ENCODE measurements at regions not wholly inside any gene's neighbourhood (a gene's known extent, or its start where the extent isn't known, plus 50 kb on each side); places are given as distances from the start of the nearest gene placed in this dataset.

GRCh38 chr1:193411714-193412113 lies 225.3 kb upstream of the B3GALT2 start:
- H3K4me1 ChIP-seq (ENCODE audit: insufficient read depth, low read length) = peaks cover 8% of the 10 kb centered on the region
- no peak overlapping the region for H2AFZ ChIP-seq (ENCODE audit: low read length)
- no peaks in the 10 kb centered on the region for H3K27me3 ChIP-seq (ENCODE audit: insufficient read depth, low read length)
- no peaks in the 10 kb centered on the region for H3K36me3 ChIP-seq (ENCODE audit: insufficient read depth, low read length)
- H3K27ac ChIP-seq (ENCODE audit: low read depth, low read length) = no peak overlapping the region
- no peak for DNase-seq (ENCODE audit: insufficient read length, low spot score, missing footprints)
- H4K20me1 ChIP-seq (ENCODE audit: insufficient read depth, low read length) = no peaks in the 10 kb centered on the region
- H3K4me2 ChIP-seq (ENCODE audit: insufficient read depth, low read length) = no peak overlapping the region
- H3K4me3 ChIP-seq (ENCODE audit: insufficient read depth, low read length) = no peak overlapping the region
- TF ChIP-seq CTCF (IDR thresholded peaks at IDR 0.05; ENCODE audit: extremely low read depth, low read depth, low read length) = no peak
- no peaks in the 10 kb centered on the region for H3K9me3 ChIP-seq (ENCODE audit: low read depth, low read length)
- no peaks in the 10 kb centered on the region for H3K79me2 ChIP-seq (ENCODE audit: insufficient read depth, low read length)

GRCh38 chr1:193411215-193411614 lies 224.8 kb upstream of the B3GALT2 start:
- no peak overlapping the region for H2AFZ ChIP-seq (ENCODE audit: low read length)
- H3K4me1 ChIP-seq (ENCODE audit: insufficient read depth, low read length) = peaks cover 8% of the 10 kb centered on the region

GRCh38 chr1:193408782-193409293 lies 222.4 kb upstream of the B3GALT2 start:
- Histone ChIP-seq H3K27me3 (ENCODE audit: insufficient read depth, low read length) (no peaks in the 10 kb centered on the region), H3K27ac (ENCODE audit: low read depth, low read length) (peak overlapping the region; percentile 26), H3K4me1 (ENCODE audit: insufficient read depth, low read length) (peaks cover 8% of the 10 kb centered on the region), H3K79me2 (ENCODE audit: insufficient read depth, low read length) (no peaks in the 10 kb centered on the region), H4K20me1 (ENCODE audit: insufficient read depth, low read length) (no peaks in the 10 kb centered on the region), H3K4me3 (ENCODE audit: insufficient read depth, low read length) (peak overlapping the region; percentile 42), H2AFZ (ENCODE audit: low read length) (peak overlapping the region; percentile 73), H3K4me2 (ENCODE audit: insufficient read depth, low read length) (peak overlapping the region; percentile 70), H3K36me3 (ENCODE audit: insufficient read depth, low read length) (no peaks in the 10 kb centered on the region), H3K9me3 (ENCODE audit: low read depth, low read length) (no peaks in the 10 kb centered on the region)
- no peak for TF ChIP-seq CTCF (IDR thresholded peaks at IDR 0.05; ENCODE audit: extremely low read depth, low read depth, low read length)
- DNase-seq (ENCODE audit: insufficient read length, low spot score, missing footprints) = peak; percentile 23

More at GRCh38 chr1:193411215-193411614, 224.8 kb upstream of the B3GALT2 start:
- TF ChIP-seq CTCF (IDR thresholded peaks at IDR 0.05; ENCODE audit: extremely low read depth, low read depth, low read length) = no peak
- H3K36me3 ChIP-seq (ENCODE audit: insufficient read depth, low read length) = no peaks in the 10 kb centered on the region
- no peaks in the 10 kb centered on the region for H4K20me1 ChIP-seq (ENCODE audit: insufficient read depth, low read length)
- no peak overlapping the region for H3K27ac ChIP-seq (ENCODE audit: low read depth, low read length)
- H3K79me2 ChIP-seq (ENCODE audit: insufficient read depth, low read length) = no peaks in the 10 kb centered on the region
- DNase-seq (ENCODE audit: insufficient read length, low spot score, missing footprints) = no peak
- H3K4me2 ChIP-seq (ENCODE audit: insufficient read depth, low read length) = no peak overlapping the region
- H3K27me3 ChIP-seq (ENCODE audit: insufficient read depth, low read length) = no peaks in the 10 kb centered on the region
- no peaks in the 10 kb centered on the region for H3K9me3 ChIP-seq (ENCODE audit: low read depth, low read length)
- H3K4me3 ChIP-seq (ENCODE audit: insufficient read depth, low read length) = no peak overlapping the region

- Histone ChIP-seq H2AFZ (ENCODE audit: low read length) (peak overlapping the region; percentile 46), H3K4me2 (ENCODE audit: insufficient read depth, low read length) (peak overlapping the region; percentile 50), H3K9me3 (ENCODE audit: low read depth, low read length) (no peaks in the 10 kb centered on the region), H3K4me1 (ENCODE audit: insufficient read depth, low read length) (peaks cover 8% of the 10 kb centered on the region), H3K4me3 (ENCODE audit: insufficient read depth, low read length) (no peak overlapping the region), H3K79me2 (ENCODE audit: insufficient read depth, low read length) (no peaks in the 10 kb centered on the region), H4K20me1 (ENCODE audit: insufficient read depth, low read length) (no peaks in the 10 kb centered on the region), H3K27me3 (ENCODE audit: insufficient read depth, low read length) (no peaks in the 10 kb centered on the region), H3K36me3 (ENCODE audit: insufficient read depth, low read length) (no peaks in the 10 kb centered on the region), H3K27ac (ENCODE audit: low read depth, low read length) (no peak overlapping the region)
- TF ChIP-seq CTCF (IDR thresholded peaks at IDR 0.05; ENCODE audit: extremely low read depth, low read depth, low read length) = peak; percentile 80
- DNase-seq (ENCODE audit: insufficient read length, low spot score, missing footprints) = peak; percentile 15
Observed at GRCh38 chr1:193406901-193407300, 220.5 kb upstream of the B3GALT2 start.

All from osteoblast (primary cell).